Stomach smooth muscle (tissue), 2 donors: ENCODE measurements at regions not wholly inside any gene's neighbourhood (a gene's known extent, or its start where the extent isn't known, plus 50 kb on each side); places are given as distances from the start of the nearest gene placed in this dataset.
"Not testable (repeated sequence)": the region's sequence is repeated elsewhere in the genome, so short reads cannot be mapped to it uniquely, and the experiment has no call there.

Source experiments
- H3K27ac ChIP-seq: one replicate; pipeline ENCODE4 v1.7.0; 2013; ENCODE audit warnings: mild to moderate bottlenecking, low read length, inconsistent platforms
- H3K27me3 ChIP-seq, 2 donors: one replicate each; pipeline ENCODE4 v1.7.0; 2013; ENCODE audit warnings: low read length in 2 of 2; ENCODE audit not compliant: insufficient read depth in 2 of 2, control insufficient read depth in 1 of 2
- H3K36me3 ChIP-seq, 2 donors: one replicate each; pipeline ENCODE4 v1.7.0; 2013; ENCODE audit warnings: low read length in 2 of 2; ENCODE audit not compliant: control insufficient read depth in 2 of 2, insufficient read depth in 2 of 2
- H3K4me1 ChIP-seq: one replicate; pipeline ENCODE4 v1.7.0; 2013; ENCODE audit warnings: low read length; ENCODE audit not compliant: control insufficient read depth, insufficient read depth
- H3K4me3 ChIP-seq, 2 donors: one replicate each; pipeline ENCODE4 v1.7.0; 2013; ENCODE audit warnings: low read length in 2 of 2
- H3K9ac ChIP-seq, 2 donors: one replicate each; pipeline ENCODE4 v1.7.0; 2013; ENCODE audit warnings: low read length in 2 of 2, mild to moderate bottlenecking in 1 of 2
- H3K9me3 ChIP-seq, 2 donors: one replicate each; pipeline ENCODE4 v1.7.0; 2013; ENCODE audit warnings: low read length in 2 of 2; ENCODE audit not compliant: control insufficient read depth in 2 of 2
- donor health status: healthy.
- donor health status: Pancreatic carcinoma.

DNA sequence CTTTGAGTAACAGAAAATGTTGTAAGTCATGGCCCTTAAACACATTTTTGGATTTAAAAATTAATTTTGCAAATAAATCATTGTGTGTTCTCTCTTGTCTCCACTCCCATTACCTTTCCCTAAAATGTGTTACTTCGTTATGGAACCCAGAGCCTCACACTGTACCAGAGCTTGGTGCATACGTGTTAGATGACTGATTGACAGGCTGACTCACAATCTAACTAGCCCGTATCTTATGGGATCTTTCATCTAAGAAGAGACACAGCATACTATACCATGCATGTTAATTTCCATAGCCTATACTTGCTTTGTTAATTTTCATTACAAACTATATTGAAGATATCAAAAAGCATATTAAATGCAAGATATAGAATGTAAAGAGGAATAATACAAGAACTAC, 87.1 kb downstream of the SPRY4 start:
- no peaks in the 10 kb centered on the region for H3K9me3 ChIP-seq
- H3K4me3 ChIP-seq = no peak overlapping the region
- H3K27me3 ChIP-seq = no peaks in the 10 kb centered on the region
- H3K4me1 ChIP-seq = no peaks in the 10 kb centered on the region
- H3K36me3 ChIP-seq = no peaks in the 10 kb centered on the region
- H3K27ac ChIP-seq = no peak overlapping the region
- no peak overlapping the region for H3K9ac ChIP-seq

DNA sequence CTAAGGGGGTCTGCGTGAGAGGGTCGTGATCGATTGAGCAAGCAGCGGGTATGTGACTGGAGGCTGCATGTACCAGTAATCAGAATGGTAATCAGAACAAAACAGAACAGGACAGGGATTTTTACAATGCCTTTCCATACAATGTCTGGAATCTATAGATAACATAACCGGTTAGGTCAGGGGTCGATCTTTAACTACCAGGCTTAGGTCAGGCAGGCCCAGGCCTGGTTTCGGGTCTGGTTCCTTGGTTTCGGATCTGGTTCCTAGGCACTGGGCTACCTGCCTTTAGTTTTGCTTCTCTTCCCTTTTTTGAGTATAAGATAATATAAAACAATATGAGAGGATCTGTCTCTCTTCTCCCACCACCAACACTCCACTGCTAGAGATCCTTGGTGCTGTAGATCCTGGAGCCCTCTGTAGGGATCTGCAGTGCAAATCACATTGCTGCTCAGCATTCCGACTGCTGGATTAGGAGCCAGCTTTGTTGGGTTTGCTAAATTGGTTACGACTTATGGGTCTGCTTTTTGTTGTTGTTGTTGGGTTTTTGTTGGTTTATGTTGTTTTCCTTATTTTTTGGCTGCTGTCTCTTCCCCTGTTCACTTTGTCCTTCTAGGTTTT, 88.0 kb downstream of the SPRY4 start:
- H3K9me3 ChIP-seq, H3K4me3 ChIP-seq, H3K27me3 ChIP-seq, H3K9ac ChIP-seq, H3K4me1 ChIP-seq, H3K36me3 ChIP-seq, H3K27ac ChIP-seq: not testable (repeated sequence)

GRCh38 chr5:142235870-142236672, 88.8 kb downstream of the SPRY4 start:
- H3K4me1 ChIP-seq = no peaks in the 10 kb centered on the region
- no peak overlapping the region for H3K27ac ChIP-seq
- no peaks in the 10 kb centered on the region for H3K36me3 ChIP-seq
- H3K9ac ChIP-seq = no peak overlapping the region
- H3K4me3 ChIP-seq = no peak overlapping the region
- no peaks in the 10 kb centered on the region for H3K27me3 ChIP-seq
- no peaks in the 10 kb centered on the region for H3K9me3 ChIP-seq

DNA sequence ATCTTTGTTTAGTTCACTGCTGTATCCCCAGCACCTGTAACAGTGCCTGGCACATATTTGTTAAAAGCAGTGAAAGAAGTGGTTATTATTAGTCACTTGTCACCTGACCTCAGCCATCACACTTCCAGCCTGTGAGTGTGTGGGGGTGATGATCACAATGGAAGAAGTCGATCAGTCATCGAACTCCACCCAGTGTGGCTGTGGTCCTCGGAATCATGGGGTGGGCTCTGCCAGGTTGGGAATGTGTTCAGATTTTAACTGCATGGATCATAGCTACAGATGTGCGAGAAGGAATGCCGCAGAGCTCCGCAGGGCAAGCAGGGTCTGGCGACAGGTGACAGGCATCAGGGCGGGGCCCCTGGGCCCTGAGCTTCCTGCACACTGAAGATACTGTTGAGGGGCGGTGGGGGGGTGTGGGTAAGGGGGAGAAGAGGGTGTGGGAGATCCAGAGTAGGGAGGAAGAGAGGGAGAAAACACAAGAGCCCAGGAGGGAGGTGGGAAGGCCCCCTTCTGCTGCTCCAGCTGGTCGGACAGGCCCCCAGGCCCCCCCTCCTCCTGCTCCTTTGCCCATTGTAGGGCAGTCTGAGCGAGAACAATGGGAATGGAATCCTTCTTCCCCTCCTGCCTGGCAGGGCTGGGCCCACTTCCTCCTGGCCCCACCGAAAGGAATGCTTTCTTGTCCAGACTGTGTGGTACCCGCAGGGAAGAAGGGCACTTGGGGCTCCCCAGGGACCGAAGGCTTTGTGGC, 89.6 kb downstream of the SPRY4 start:
- Histone ChIP-seq H3K27ac (no peak overlapping the region), H3K4me3 (no peak overlapping the region), H3K9ac (no peak overlapping the region), H3K36me3 (no peaks in the 10 kb centered on the region), H3K27me3 (no peaks in the 10 kb centered on the region), H3K9me3 (no peaks in the 10 kb centered on the region), H3K4me1 (no peaks in the 10 kb centered on the region)

- no peaks in the 10 kb centered on the region for H3K36me3 ChIP-seq
- H3K9me3 ChIP-seq = no peaks in the 10 kb centered on the region
- no peak overlapping the region for H3K4me3 ChIP-seq
- no peaks in the 10 kb centered on the region for H3K4me1 ChIP-seq
- H3K9ac ChIP-seq = no peak overlapping the region
- no peak overlapping the region for H3K27ac ChIP-seq
- H3K27me3 ChIP-seq = no peaks in the 10 kb centered on the region
These were observed 91.5 kb downstream of the SPRY4 start for GRCh38 chr5:142233083-142234032.

DNA sequence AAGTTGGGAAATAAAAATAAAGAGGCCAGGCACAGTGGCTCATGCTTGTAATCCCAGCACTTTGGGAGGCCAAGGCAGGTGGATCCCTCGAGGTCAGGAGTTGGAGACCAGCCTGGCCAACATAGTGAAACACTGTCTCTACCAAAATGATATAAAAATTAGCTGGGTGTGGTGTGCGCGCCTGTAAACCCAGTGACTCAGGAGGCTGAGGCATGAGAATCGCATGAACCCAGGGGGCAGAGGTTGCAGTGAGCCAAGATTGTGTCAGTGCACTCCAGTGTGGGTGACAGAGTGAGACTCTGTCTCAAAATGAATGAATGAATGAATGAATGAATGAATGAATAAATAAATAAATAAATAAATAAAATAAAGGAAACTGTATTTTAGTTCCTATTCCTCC, 93.9 kb downstream of the SPRY4 start:
- H3K4me1 ChIP-seq, H3K9ac ChIP-seq, H3K9me3 ChIP-seq, H3K36me3 ChIP-seq, H3K4me3 ChIP-seq, H3K27ac ChIP-seq, H3K27me3 ChIP-seq: not testable (repeated sequence)

- Histone ChIP-seq H3K9me3 (no peaks in the 10 kb centered on the region), H3K9ac (no peak overlapping the region), H3K4me1 (no peaks in the 10 kb centered on the region), H3K4me3 (no peak overlapping the region), H3K27ac (no peak overlapping the region), H3K36me3 (no peaks in the 10 kb centered on the region), H3K27me3 (no peaks in the 10 kb centered on the region)
These were observed 99.7 kb downstream of the SPRY4 start for GRCh38 chr5:142225141-142225540.

DNA sequence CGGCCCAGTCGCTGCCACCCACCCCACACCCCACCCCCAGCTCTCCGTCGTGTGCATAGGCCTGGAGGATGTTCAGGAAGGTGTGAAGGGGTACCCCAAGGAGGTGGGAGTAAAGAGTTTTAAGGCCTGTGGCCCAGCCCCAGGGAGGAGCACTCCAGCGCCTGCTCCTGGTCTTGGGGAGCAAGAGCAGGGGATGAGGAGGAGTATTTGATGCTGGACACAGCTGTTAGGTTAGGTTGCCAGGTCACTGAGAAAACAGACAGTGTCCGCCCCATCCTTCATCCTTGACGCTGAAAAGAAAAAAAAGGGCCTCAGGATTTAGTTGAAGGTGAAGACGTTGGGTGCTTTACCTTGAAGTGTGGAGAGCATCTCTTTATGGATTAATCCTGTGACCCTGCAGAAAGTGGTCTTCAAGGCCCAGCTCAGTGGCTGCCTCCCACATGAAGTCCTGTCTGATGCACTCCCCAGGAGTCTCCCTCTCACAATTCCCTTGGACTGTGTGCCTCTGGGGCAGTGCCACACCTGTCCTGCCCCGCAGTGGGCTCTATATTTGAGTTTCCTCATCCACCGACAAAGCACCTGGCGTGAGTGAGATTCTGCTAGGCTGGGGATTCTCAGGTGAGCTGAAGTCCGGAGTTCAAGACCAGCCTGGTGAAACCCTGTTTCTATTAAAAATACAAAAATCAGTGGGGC, 101.8 kb downstream of the SPRY4 start:
- Histone ChIP-seq H3K4me3 (no peak overlapping the region), H3K27me3 (no peaks in the 10 kb centered on the region), H3K9me3 (no peaks in the 10 kb centered on the region), H3K9ac (no peak overlapping the region), H3K4me1 (no peaks in the 10 kb centered on the region), H3K27ac (no peak overlapping the region), H3K36me3 (no peaks in the 10 kb centered on the region)

GRCh38 chr5:142222225-142222865, 102.5 kb downstream of the SPRY4 start:
- Histone ChIP-seq H3K27ac (no peak overlapping the region), H3K27me3 (no peaks in the 10 kb centered on the region), H3K36me3 (no peaks in the 10 kb centered on the region)

More at GRCh38 chr5:142222225-142222865, 102.5 kb downstream of the SPRY4 start:
- H3K4me1 ChIP-seq = no peaks in the 10 kb centered on the region
- H3K4me3 ChIP-seq = no peak overlapping the region
- no peaks in the 10 kb centered on the region for H3K9me3 ChIP-seq
- no peak overlapping the region for H3K9ac ChIP-seq
